GM23338 (cell line): ENCODE measurements at regions not wholly inside any gene's neighbourhood (a gene's known extent, or its start where the extent isn't known, plus 50 kb on each side); places are given as distances from the start of the nearest gene placed in this dataset.

ENCODE experiments used
- EZH2 ChIP-seq: fragments of 200-600 bp; sonication (generic); IDR thresholded peaks from one replicate; pipeline ENCODE4 v1.8.0; 2017; ENCODE audit warnings: antibody characterized with exemption, mild to moderate bottlenecking, low read depth; ENCODE audit not compliant: unreplicated experiment
- EZH2phosphoT487 ChIP-seq: fragments of 200-600 bp; sonication (generic); IDR thresholded peaks from one replicate; pipeline ENCODE4 v1.8.1; 2018; ENCODE audit warnings: antibody characterized with exemption; ENCODE audit not compliant: unreplicated experiment
- POLR2AphosphoS5 ChIP-seq: IDR thresholded peaks from 2 replicates; pipeline ENCODE4 v1.6.1; 2016; ENCODE audit warnings: antibody characterized with exemption, low read depth
- STAT1 ChIP-seq: IDR thresholded peaks from one replicate; pipeline ENCODE4 v1.6.1; 2016; ENCODE audit warnings: antibody characterized with exemption; ENCODE audit not compliant: unreplicated experiment
- ZNF114 ChIP-seq: fragments of 250-450 bp; sonication (Bioruptor Pico); IDR thresholded peaks from 2 replicates; pipeline ENCODE4 v1.5.0; 2020; ENCODE audit warnings: mild to moderate bottlenecking, moderate library complexity
- TF ChIP-seq, protein P1 (sequence below), 2 experiments: fragments of 200-600 bp in 1 of 2; sonication (generic) in 1 of 2; conservative IDR thresholded peaks; 2 replicates each; pipeline versions ENCODE4 v1.5.1 to v1.6.1; 2016 to 2017; ENCODE audit warnings: antibody characterized with exemption in 2 of 2, low read depth in 2 of 2, mild to moderate bottlenecking in 2 of 2, moderate library complexity in 1 of 2
- TF ChIP-seq, protein P2 (sequence below): IDR thresholded peaks from one replicate; pipeline ENCODE4 v1.6.1; 2018; ENCODE audit warnings: antibody characterized with exemption; ENCODE audit not compliant: unreplicated experiment

- TF ChIP-seq, protein P1, sequence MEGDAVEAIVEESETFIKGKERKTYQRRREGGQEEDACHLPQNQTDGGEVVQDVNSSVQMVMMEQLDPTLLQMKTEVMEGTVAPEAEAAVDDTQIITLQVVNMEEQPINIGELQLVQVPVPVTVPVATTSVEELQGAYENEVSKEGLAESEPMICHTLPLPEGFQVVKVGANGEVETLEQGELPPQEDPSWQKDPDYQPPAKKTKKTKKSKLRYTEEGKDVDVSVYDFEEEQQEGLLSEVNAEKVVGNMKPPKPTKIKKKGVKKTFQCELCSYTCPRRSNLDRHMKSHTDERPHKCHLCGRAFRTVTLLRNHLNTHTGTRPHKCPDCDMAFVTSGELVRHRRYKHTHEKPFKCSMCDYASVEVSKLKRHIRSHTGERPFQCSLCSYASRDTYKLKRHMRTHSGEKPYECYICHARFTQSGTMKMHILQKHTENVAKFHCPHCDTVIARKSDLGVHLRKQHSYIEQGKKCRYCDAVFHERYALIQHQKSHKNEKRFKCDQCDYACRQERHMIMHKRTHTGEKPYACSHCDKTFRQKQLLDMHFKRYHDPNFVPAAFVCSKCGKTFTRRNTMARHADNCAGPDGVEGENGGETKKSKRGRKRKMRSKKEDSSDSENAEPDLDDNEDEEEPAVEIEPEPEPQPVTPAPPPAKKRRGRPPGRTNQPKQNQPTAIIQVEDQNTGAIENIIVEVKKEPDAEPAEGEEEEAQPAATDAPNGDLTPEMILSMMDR (conservative IDR thresholded peaks at IDR 0.05; ENCODE audit: low read depth in 2 of 2) = no peak
- TF ChIP-seq ZNF114 (CRISPR knock-in tag) (no peak), EZH2 (no peak), STAT1 (no peak), POLR2AphosphoS5 (no peak), EZH2phosphoT487 (no peak)
- TF ChIP-seq, protein P2, sequence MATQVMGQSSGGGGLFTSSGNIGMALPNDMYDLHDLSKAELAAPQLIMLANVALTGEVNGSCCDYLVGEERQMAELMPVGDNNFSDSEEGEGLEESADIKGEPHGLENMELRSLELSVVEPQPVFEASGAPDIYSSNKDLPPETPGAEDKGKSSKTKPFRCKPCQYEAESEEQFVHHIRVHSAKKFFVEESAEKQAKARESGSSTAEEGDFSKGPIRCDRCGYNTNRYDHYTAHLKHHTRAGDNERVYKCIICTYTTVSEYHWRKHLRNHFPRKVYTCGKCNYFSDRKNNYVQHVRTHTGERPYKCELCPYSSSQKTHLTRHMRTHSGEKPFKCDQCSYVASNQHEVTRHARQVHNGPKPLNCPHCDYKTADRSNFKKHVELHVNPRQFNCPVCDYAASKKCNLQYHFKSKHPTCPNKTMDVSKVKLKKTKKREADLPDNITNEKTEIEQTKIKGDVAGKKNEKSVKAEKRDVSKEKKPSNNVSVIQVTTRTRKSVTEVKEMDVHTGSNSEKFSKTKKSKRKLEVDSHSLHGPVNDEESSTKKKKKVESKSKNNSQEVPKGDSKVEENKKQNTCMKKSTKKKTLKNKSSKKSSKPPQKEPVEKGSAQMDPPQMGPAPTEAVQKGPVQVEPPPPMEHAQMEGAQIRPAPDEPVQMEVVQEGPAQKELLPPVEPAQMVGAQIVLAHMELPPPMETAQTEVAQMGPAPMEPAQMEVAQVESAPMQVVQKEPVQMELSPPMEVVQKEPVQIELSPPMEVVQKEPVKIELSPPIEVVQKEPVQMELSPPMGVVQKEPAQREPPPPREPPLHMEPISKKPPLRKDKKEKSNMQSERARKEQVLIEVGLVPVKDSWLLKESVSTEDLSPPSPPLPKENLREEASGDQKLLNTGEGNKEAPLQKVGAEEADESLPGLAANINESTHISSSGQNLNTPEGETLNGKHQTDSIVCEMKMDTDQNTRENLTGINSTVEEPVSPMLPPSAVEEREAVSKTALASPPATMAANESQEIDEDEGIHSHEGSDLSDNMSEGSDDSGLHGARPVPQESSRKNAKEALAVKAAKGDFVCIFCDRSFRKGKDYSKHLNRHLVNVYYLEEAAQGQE = no peak
These were observed 79.3 kb upstream of the IL1RAPL2 start for GRCh38 chrX:104486691-104487090.
